NCI-H1930 (cell line): ENCODE measurements at regions not wholly inside any gene's neighbourhood (a gene's known extent, or its start where the extent isn't known, plus 50 kb on each side); places are given as distances from the start of the nearest gene placed in this dataset.

Source experiments
- DNase-seq, 2 experiments: peaks; one replicate each; lab custom pipeline; 2025; lab: John Stamatoyannopoulos, UW

DNA sequence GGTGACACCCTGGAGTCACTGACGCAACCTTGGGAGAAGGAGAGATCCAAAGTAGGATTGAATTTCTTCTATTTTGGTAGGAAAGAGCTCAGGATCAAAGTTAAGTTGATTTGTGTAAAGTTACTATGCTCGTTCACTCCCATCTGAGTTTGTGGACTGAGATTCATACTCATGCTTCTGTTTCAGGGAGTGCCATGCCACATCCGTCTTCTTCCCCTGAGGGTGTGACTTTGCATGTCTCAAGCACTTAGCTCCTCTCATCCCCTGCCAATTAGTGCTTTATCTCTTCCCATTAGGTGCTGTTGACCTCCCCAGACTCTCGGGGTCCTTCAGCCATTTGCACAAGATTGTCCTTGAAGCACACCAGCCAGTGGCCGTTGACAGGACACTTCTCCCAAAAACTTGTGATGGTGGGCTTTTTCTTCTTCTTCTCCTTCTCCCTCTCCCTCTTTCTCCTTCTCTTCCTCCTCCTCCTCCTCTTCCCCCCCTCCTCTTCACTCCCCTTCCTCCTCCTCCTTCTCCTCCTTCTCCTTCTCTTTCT lies 232.2 kb upstream of the KLF4 start:
- DNase-seq = no peak

- DNase-seq = no peak
Observed at GRCh38 chr9:107720501-107720900, 230.9 kb upstream of the KLF4 start.

DNA sequence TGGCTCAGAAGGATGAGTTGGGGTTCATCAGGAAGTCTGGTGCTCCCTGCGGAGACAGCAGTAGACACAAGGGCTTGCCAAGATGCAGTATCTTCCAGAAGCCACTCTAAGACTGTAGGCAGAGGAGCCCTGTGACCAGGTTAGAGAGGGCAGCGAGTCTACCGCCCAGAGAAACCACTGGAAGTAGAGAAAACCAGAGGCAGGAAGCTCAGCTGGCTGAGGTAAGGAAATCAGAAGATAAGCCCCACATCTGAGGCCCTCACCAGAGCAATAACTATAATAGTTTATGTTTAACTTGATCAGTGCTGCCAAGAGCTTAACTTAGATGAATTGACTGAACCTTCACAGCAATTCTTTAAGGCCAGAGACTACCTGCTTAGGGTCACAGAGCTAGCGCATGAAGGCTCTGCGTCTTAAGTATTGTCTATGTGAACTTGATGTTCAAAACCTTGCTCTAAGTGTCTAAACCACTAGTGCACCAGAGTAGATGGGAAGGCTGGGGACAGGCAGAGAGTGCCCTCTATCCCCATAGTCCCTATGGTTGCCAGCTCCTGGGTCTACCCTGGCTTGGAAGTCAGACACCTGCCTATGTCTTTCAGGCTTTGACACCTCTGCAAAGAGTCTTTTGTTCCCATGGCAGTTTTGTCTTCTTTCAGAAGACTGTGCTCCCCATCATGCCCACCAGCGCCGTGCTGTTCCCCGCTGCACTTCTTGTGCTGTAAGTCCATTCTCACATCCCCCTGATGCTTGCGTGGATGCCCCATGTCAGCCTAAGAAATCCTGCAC lies 228.2 kb upstream of the KLF4 start:
- no peak for DNase-seq

- no peak for DNase-seq
Observed at GRCh38 chr9:107715740-107716139, 226.2 kb upstream of the KLF4 start.

GRCh38 chr9:107713470-107713869 lies 223.9 kb upstream of the KLF4 start:
- DNase-seq = no peak

GRCh38 chr9:107712390-107712789 lies 222.8 kb upstream of the KLF4 start:
- no peak for DNase-seq

DNA sequence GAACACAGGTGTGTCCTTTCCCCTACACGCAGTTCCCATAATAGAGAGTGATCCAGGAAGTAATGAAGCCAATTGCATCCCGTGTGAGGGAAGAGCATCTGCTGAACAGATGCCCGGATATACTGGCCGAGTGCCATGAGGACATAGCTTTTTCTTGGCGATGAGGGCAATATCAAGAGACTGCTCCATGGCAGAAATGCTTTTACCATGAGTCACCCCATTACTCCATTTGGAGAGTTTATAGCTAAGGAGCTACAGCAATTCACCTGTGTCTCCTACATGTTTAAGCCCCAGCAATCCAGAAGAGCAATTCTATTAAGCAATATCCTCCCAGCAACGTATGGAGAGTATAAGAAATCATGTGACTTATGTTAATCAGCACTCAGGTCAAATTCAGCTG lies 222.0 kb upstream of the KLF4 start:
- DNase-seq = no peak

DNA sequence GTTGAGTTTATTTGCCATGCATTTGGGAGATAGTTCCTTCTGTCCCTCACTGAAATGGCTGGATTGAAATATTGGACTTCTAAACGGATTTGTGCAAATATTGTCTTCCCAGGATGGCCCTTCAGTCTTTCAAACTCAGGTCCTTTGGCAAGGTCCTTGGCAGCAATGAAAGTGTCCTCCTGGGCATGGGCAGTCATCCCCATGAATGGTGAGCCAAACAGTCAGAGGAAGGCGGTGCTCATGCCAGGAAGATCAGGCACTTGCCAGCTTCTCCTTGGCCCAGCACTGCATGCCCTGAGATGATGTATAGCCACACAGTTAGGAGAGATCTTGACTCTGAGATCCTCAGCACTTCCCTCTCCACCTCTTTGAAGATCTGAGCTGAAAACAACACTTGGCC lies 221.4 kb upstream of the KLF4 start:
- DNase-seq = no peak

DNA sequence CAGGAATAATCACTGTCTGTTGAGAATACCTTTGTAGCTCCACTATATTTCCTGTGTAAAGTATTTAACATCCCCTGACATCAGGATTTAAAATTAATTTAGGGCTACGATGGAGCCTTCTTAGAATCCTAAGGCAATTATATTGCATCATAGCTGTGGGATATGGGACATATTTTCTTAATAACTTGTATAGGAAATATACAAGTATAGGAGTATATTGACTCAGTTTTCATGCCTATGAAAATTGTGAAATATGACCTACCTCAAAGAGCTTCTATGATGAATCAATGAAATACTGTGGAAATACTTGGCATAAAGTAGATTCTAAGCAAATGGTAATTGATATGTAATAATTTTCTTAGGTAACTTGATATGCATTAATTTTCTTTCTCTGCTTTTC lies 221.0 kb upstream of the KLF4 start:
- no peak for DNase-seq

DNA sequence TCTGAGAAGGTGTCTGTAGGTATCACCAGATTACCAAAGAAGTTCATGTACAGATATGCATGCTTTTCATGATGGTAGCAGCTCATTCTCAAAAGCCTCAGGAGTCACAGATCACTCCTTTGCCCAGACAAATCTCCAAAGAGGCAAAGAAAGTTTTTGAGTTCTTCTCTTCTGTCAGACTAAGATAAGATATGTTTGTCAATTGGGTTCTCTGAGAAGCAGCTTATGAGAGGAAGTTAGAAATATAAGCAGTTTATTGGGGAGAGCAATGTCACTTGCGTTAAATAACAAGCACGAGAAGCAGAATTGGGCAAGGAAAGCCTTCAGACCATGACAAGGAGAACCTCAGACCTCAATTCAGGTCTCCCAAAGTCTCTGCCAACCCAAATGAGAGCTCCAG lies 219.2 kb upstream of the KLF4 start:
- DNase-seq = no peak

- DNase-seq = no peak
Observed at GRCh38 chr9:107707915-107708441, 218.4 kb upstream of the KLF4 start.

DNA sequence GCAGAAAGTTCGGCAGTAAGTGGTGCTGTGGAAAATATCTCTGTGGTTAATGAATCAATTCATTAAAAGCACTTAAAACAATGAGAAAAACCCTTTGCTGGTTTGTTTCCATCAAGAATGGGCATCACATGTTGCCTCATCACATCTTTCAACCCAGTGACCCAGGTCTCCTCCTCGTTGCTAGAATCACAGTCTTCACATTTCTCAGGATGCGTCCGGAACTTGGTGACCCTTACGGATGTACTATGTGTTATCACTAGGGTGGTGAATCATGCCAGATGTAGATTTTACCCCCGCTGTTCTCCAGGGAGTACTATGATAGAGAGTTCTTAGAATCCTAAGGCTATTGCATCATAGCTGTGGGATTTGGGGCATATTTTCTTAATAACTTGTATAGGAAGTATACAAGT lies 217.9 kb upstream of the KLF4 start:
- no peak for DNase-seq

- DNase-seq = no peak
Observed at GRCh38 chr9:107706701-107707427, 217.3 kb upstream of the KLF4 start.

DNA sequence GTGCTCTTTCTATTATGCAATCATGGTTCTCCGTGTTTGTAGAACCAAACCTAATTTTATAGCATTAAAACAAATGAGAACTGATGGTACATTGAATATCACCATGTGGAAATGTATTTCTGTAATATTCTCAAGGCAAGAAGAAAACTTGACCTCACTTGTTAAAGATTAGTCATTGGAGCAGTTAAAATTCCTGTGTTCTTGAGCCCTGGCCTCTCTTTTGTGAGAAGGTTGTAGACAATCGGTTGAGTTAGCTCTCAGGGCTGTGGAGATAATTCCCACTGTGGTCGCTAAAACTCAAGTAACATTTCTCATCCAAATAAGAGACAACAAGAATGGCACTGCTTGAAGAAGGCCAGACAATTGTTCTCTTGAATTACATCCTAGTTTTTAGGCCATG lies 216.0 kb upstream of the KLF4 start:
- no peak for DNase-seq

DNA sequence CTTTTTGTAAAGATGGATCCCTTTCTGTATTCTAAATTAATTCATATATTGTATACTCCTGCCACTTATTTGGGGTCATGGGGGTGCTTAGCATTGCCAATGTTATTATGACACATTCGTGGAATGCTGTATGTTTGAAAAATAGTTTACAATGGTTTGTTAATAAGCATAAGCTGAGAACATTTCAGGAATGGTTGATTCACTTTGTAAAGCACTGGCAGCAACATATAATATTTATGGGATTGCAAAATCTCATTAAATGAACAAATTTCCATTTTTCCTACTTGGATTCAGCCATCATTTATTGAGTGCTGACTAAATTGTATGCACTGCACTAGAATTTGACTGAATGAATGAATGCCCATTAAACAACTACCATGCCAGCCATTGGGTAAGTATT lies 215.2 kb upstream of the KLF4 start:
- no peak for DNase-seq

DNA sequence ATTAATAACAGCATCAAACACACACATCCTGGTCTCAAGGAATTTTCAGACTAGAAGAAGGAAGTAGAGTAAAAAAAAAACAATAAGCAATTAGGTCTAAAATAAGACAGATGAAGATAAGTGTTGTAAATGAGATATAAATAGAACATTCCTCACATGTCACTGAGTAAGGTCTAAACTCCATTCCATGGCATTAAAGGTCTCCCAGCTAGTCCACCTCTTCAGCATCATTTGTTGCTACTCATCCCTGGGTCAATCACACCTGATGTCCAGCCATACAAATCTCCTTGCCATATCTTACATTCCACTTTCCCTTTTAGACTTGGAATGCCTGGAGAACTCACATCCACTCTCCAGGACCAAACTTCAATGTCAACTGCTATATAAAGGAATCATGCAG lies 214.1 kb upstream of the KLF4 start:
- DNase-seq = no peak

DNA sequence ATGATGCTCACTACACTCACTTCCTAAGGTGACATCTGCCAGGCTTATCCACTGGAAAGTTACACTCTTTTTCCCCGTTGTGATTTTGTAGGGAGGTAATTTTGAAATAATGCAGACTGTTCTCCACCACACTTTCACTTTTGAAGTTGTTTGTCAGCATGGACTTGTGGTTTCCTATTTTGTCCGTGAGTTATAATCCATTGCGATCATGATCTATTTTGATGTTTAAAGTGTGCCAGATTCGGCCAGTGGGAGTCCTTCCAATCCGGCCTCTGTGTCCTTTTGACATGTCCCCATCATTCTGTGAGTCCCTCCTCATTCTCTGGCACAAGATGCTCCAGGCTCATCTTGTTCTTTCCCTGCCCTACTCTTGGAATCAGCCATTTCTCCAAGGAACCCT lies 211.3 kb upstream of the KLF4 start:
- no peak for DNase-seq

GRCh38 chr9:107699231-107699630 lies 209.7 kb upstream of the KLF4 start:
- no peak for DNase-seq

DNA sequence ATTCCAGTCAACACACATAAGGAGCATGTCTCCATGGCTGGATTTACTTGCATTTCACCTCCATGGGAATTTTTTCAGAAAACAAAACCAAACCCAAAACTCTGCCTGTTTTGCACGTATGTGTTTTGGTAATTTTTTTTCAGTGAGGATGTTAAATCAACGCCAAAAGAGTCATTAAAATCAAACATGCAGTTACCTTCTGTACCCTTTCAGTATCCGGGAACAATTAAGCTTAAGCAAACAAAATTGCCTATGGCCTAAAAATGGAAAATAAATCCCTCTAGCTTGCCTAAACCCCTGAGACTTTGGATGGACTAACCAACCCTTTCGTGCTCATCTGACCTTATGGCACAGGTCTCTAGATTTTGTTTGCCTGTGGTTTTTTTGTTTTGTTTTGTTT lies 209.2 kb upstream of the KLF4 start:
- no peak for DNase-seq

- no peak for DNase-seq
Observed at GRCh38 chr9:107696302-107696701, 206.7 kb upstream of the KLF4 start.

DNA sequence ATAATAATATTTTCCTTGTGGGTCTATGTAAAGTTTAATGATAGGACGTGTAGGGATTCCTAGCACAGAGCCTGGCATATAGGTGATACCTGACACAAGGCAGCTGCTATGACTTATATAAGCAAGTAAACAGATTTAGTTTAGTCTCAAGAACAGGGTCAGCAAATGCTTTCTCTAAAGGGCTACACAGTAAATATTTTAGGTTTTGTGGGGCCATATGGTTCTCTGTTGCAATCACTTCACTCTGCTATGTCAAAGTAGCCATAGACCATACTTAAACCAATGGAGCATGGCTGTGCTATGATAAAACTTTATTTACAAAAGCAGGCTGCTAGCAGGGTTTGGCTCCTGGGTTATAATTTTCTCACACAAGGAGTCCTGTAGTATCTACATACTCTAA lies 204.8 kb upstream of the KLF4 start:
- DNase-seq = no peak

DNA sequence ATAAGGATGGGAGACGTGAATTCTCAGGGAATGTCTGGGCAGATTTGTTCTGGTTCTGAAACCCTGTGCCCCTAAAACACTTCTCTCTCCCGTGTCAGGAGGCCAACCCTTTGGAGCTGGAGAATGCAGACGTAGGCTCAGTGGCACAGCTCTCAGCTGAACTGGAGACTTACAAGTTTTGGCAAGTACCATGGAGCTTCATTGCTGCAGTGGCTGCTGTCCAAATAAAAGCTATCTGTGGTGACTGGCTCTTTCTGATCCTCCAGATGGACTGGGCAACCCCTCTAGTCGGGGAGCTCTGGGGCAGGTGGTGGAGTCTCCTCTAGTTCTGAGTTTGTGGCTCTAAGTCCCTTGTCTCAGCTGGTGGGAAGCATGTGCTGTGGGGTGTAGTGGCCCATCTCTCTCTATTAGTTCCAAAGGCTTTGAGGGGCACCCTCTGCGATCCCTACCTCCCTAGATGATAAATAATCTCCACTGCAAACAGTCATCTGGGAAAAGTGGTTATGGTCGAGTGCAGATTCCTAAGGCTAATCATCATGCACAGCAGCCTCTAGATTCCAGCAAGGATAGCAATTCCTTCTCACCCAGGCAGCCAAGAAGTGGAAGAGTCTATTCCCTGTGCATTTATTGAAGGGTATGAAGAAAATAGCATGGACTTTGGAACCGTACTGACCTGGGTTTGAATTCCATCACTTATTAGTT lies 204.2 kb upstream of the KLF4 start:
- DNase-seq = no peak

DNA sequence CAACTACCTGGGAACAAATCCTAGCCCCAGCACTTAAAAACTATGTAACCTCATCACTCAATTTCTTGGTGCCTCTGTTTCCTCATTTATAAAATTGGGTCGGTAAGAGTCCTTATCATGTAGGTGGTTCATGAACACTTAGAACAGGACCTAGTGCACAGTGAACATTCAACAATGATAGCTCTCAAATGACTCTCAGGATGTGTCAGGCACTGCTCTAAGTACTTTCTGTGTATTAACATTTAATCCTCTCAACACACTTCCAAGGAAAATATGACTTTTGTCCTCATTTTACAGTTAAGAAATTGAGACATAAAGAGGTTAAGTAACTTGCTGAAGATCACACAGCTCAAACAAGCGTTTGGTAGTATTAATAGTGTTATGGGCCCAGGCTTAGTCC lies 202.1 kb upstream of the KLF4 start:
- no peak for DNase-seq
